Dermis blood vessel endothelial cell (primary cell): ENCODE measurements at regions not wholly inside any gene's neighbourhood (a gene's known extent, or its start where the extent isn't known, plus 50 kb on each side); places are given as distances from the start of the nearest gene placed in this dataset.

Experiments
- DNase-seq: peaks from one replicate; pipeline ENCODE4 v3.0.0; 2010

DNA sequence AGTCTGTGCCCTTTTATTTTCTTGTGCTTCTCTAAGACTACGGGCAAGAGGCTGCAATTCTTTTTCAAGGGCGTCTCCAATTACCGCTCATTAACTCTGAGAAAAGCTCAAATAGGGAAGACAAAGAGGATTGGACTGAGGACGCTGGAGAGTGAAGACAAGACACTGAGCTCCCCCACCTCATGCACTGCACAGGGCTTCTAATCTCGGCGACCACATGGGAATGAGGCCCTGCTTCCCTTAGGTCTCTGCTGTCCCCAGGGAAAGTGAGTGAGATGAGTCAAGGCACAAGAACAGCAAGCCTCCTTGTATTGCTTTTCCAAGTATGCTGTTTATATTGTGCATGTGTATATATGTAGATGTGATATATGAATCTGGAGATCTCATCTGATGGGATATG, 392.2 kb upstream of the CFAP20DC start:
- no peak for DNase-seq

DNA sequence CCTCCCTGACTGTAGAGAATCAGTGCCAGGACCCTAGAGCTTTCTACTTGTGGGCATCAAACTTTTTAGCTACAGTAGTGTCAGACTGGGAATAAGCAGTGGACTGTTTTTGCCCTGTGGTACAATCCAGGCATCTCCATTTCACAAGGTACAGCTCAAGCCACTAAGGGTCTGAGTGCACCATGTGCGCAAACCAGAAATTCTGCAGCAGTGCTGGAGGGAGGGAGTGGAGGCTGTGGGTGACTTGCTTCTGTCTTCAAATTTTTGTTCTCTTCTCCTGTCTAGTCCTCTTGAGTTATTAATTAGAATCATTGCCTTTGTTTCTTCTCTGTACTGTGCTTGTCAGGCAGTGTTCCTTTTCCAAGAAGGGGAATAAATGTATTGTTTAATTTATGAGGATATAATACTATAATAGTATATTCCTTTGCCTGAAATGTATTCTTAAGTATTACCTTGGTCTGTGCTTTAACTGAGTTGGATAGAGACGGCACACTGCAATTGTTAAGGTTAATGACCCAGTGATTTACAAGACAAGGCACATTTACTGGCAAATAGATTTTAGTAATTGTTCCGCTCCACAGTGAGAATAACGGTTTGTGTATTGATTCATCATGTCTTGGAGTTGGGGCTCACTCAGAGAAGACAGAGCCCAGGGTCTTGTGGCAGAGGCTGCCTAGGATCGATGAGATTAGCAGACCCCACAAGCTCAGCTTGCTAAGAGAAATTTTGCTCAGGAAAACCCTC, 390.6 kb upstream of the CFAP20DC start:
- no peak for DNase-seq

DNA sequence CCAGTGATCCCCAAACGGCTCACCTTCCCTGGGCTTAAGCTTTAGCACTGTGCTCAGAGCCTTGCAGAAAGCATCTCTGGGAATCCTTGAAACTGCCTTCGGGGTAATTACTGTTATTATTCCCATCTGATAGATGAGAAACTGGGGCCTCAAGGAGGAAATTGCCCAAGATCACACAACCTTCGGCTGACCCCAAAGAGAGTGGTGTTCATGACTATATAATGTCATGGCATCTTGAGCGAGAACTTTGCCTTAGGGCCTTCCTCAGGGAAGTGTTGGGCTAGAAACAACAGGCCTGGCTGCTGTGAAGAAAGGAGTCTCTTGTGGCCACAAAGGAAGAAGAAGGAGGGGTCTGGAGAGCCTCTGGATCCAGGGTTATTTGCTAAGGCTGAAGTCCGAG, 388.7 kb upstream of the CFAP20DC start:
- no peak for DNase-seq

DNA sequence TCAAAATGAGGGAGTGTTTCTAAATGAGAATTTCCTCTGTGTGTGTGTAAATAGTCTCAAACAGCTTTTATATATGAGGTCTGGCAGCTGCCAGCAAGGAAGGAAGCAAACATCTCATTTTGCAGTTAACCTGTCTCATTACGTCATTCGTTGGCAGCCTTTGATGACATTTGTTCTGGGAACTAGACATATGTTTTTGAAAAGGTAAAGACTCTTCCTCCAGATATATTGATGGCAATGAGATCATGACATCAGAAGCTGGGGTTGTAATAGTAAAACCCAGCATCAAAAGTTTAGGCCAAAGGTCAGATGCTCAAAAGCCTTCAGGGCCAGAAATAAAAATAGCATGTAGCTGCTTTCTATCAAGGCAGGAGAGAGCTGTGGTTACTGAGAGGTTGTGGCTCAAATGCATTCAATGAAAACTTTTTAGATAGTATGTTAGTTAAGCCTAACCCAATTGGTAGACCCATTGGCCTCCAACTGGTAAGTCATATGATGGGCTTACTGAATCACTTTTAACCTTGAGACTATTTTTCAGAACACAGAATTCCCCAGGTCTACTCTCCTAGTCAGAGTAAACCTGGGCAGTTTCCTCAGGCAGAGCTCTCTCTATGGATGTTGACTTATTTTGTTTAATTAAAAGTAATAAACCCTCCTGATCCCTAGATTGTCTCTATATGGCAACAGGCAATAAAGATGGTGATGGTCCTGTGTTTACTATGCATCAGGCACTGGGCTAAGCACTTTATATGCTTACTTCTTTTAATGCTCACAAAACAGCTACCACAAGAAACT, 386.5 kb upstream of the CFAP20DC start:
- DNase-seq = no peak

DNA sequence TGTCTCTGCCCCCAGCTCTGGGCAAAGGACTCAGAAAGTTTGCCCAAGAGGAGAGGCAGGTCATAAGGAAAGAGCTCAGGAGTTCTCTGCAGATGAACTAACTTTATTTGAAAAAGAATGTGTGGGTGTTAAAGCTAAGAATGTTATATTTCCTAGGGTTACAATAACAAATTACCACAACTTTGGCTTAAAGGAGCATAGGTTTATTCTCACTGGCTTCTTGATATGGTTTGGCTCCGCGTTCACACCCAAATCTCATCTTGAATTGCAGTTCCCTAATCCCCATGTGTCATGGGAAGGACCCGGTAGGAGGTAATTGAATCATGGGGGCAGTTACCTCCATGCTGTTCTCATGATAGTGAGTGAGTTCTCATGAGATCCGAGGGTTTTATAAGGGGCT, 383.7 kb upstream of the CFAP20DC start:
- DNase-seq = no peak

DNA sequence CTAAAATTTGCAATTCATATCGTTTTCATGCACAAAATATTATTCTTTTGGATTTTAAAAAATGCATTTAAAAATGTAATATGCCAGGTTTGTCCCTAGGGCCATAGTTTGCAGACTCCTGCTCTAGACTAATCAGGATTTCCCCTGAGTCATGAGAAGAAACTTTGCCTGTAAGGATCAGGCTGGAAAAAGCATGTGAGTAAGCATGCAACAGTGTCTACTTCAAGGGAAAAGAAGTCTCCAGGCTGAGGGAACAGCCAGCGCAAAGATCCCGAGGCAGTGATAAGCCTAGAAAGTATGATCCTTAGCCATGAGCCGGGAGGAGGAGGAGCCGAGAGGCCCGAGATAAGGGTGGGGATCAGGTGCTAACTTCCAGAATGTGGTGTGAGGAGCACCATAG, 382.8 kb upstream of the CFAP20DC start:
- DNase-seq = no peak

DNA sequence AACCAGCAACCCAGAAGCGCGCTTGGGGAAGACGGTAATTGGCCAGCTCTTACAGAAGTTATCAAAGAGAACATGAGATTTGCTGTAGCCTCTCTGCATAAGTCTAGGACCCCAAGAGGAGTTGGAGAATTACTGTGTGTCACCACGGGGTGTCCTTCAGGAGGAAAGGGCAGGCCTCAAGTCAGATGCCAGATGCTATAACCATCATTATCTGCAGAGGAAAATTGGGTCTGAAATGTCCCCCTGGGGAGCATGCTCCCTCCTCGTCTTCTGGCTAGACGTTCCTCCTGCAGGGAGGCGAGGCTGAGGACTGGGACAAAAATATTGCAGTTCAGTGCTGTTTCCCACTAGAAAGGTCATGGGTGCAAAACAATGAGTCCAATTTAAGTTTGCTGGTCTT, 380.5 kb upstream of the CFAP20DC start:
- no peak for DNase-seq

DNA sequence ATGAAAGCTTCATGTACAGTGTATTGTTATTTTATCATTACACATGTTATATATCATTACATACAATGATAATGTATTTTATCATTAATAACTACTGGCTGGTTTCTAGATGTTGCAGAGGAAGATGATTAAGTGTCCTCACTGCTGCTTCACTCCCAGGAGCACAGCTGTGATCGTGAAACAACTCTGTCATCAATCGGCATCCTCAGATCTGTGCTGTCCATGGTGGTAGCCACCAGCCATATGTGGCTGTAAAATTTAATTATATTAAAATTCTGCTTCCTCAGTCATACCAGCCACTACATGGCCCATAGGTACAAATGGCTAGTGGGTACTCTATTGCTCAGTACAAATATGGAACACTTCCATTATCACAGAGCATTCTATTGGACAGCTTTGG, 379.4 kb upstream of the CFAP20DC start:
- no peak for DNase-seq

DNA sequence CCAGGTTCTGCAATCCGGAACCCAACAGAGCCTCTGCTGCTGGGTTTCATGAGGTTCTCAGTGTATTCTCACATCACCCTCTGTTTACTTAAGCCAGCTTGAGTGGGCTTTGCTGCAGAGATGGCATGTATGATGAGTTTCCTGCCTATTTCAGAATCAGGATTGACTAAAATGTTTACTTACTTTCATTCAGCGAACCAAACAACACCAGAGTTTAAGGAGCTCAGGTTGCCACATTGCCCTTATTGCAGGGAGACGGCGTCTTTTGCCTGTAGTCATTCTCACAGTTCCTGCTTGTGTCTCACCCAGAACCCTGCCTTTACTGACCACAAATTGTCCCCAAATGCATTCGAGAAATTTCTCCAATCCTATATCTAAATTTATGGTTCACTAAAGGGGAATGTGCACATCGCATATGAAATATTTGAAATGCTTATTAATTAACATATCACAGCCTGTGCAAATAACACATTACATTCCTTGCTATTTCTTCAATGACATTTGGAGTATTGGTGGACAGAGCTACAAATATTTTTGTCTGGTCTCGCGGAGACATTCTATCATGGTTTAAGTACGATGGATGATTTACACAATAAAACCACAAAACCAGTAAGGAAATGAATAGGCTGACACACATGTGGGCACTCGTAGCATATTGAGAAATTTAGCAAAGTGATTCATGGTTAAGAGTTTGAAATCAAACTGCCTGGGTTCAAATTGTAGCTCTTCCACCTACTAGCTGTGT, 377.2 kb upstream of the CFAP20DC start:
- no peak for DNase-seq

DNA sequence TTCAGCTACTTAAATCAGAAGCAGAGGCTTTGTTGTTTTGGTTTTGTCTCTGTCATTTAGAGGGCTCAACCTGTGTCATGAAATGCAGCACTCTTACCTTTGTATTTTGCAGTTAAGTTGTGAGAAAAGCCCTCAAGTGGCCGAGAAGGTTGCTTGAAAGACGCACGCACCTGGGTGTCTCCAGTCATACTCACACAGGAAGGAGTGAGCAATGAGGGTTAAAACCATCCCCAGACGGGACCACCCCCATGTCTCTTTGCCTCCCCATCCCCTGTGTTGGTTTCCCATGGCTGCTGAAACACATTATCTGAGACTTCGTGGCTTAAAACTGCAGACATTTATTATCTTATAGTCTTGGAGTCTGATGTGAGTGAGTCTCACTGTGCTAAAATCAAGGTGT, 376.1 kb upstream of the CFAP20DC start:
- DNase-seq = no peak

DNA sequence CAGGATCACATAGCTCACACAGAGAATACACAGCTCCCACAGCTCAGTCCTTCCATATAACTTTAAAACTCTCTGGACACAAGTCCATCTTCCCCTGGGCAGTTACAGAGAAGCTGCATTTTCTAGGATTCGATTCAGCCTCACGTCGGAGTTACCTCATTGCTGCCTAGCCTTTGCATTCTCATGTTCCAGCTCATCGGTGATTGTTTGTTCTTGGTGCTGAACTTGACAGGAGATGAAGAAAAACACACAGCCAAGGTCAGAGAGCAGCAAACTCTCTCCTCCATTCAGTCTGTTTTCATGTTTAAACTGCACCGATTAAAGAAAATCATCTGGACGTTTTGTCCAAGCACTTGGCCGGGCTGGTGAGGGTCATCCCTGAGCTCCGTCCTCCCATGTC, 375.5 kb upstream of the CFAP20DC start:
- DNase-seq = no peak

DNA sequence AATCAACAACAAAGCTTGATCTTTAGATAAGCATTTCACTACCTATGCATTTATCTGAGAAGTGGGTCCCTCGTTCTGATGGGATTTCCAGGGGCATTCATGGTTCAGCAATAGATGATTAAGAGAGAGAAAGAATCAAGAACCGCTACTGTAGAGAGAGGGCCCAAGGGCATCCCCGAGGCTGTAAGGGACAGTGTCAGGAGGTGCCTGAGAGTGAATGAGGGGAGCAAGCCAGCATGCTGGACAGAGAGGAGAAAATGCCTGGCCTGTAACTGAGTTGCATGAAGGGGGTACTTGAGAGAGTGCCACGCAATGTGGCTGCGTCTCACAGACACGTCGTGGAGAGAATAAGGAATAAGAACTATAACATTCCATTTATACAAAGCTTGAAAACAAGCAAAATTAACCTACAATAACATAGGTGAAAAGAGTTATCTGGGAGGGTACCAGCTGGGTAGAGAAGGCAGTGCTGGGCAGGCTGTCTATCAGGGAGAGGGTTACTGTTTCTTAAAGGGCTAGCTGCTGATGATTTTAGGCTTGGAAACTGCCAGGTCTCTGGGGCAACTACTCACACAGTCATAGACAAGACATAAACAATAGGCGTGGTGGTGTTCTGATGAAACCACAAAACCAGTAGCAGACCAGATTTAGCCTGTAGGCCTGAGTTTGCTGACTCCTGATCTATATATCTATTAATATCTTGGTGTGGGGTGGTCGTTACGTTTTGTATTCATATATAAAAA, 374.6 kb upstream of the CFAP20DC start:
- no peak for DNase-seq

DNA sequence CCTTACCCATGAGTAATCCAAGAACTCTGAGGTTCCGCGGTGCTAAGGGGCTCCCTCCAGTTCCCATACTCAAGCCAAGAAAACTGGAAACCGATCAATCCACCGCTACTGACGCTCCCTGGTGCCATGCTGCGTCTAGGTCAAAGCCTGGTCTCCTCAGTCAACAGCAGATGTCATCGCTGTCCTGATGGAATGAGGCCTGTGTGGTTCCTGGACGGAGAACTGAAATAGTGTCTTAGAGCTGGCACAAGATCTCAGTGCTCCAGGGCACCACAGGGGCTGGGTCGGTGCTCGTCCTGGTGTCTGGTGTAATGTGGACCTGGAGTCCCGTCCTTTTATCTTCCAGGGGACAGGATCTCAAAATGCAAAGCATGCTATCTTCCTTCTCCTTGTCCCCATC, 373.9 kb upstream of the CFAP20DC start:
- DNase-seq = no peak

DNA sequence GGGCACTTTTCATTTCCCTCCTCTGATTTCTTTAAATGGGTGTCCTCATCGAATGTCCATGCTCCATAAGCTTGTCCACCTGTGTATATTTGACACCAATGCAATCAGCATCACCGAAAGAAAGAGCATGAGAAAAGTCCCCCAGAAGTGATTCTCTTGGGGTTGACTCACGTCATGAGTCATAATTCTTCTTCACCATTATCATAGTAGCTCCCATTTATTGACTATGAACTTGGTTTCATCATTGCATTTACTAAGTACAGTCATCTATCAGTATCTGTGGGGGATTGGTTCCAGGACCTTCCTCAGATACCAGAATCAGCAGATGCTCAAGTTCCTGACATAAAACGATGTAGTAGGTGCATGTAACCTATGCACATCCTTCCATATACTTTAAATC, 372.5 kb upstream of the CFAP20DC start:
- no peak for DNase-seq

DNA sequence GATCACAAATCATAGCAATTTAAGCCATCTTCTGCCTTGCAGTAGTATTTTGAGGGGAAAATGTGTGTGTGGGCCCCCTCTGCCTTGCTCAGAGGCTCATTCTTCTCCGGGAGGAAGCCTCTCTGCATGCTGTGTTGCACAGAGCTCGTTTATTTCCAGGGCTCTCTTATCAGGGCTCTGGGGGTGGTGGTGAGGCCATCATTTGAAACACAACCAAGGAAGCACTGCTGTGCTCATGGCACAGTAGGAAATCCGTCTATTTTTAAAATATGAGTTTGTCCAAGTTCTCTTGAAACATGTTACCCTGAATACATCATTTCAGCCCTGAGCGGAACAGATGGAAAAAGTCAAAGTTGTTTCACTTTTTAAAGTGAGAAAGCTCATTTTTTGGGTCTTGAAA, 369.0 kb upstream of the CFAP20DC start:
- no peak for DNase-seq

DNA sequence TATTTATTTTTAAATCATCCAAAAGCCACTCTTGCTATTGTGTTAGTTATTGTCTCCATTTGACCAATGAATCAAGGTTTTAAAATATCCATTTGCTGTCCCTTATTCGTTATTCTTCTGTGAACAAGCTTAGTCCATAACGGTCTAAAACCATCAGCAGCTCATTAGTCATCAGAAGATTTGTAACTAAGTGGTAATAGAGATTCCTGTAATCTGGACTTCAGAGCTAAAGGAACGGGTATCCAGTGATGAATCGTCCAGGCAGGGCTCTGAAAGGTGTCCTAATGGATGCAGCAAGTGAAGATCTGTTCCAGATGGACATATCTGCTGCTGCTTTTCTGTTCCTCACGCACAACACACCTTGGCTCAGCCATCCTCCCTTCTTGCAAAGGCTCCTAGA, 362.7 kb upstream of the CFAP20DC start:
- DNase-seq = no peak

DNA sequence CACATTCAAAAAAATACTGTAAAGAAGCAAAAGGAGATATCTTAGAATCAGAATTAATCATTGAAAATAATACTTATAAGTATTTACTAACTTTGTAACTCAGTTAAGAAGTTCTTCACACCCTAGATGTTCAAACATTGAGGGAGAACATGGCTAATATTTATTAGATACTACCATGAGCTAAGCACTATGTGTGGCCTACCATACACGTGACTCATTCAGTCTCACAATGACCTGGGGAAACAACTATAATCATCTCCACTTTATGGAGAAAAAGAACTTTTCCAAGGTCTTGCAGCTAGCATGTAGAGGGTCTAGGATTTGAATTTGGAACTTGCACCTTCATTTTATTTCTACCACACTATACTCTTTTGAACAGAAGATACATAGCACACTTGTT, 361.9 kb upstream of the CFAP20DC start:
- DNase-seq = no peak

DNA sequence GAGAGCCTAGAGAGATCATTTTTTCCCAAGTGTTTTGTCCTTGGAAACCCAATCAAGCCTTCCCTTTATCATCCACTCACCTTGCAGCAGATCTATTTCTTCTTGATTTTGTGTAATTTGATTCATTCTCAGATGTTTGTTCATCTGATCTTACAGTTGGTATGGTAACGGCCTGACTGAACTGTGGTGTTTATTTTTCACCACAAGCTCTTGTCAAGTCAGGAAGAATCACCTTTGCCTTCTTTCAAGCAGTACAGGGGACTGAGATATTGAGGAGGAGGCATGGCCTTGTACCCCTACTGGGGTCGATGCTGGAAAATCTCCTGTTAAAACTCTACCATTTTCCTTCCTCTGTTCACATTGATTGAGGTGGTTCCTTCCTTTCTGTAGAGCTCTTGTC, 361.4 kb upstream of the CFAP20DC start:
- no peak for DNase-seq

DNA sequence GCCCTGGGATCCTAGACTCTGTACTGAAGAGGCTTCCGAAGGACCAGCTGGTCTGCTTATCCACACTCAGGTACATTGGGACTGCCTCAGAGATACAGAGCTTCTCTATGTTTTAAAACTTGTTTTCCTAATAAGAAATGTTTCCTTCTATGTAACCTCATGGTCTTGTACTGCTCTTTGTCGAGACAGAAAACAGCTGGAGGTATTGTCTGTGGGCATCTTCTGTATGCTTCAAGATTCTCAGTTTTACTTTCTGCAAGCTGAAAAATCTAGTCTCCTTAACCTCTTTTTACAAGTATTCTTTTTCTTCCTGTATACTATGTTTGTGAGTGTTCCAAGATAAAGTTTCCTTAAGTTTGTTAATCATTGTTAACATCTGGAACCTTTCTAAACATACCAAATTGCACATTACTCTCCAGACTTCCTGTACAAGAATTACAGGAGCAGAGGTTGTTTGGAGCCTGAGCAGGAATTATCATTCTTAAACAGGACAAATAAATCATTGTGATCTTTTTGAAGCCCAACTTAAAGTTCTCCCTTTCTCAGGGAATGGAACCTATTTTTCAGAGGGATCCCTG, 358.3 kb upstream of the CFAP20DC start:
- DNase-seq = no peak

DNA sequence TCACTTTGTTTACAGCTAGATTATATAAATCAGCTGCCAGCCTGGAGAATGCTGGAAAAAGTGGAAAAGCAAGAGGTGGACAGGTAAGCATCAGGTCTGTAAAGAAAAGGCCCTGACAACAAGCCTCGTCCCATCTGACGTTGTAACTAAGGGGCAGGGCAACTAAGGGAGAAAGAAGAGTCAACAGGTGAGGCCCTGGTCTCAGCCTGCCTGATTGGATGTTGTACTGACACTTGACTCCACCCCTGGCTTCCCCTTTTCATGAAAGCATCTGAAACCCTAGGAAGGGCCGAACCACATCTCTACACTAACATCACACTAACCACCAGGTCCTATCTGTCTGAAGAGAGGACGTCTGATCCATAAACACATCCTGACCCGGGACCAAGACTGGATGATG, 357.6 kb upstream of the CFAP20DC start:
- DNase-seq = no peak

DNA sequence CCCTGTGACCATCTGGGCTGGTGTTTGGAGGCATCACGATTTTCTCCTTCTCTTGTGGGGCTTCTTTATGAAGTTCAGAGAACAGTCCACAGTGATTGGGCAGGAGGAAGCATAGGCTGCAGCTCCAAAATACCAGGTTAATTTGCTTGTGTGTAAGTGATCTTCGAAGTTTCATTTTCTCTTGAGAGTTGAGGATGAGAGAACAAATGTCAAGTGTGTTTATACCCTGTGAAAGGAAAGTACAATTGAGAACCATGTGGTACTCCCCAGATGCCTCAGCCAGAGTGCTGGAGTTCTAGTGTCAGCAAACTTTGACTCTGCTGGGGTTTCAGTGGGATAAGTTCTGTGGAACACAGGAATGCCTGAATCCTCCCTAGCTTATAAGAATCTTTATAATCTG, 357.1 kb upstream of the CFAP20DC start:
- DNase-seq = no peak

DNA sequence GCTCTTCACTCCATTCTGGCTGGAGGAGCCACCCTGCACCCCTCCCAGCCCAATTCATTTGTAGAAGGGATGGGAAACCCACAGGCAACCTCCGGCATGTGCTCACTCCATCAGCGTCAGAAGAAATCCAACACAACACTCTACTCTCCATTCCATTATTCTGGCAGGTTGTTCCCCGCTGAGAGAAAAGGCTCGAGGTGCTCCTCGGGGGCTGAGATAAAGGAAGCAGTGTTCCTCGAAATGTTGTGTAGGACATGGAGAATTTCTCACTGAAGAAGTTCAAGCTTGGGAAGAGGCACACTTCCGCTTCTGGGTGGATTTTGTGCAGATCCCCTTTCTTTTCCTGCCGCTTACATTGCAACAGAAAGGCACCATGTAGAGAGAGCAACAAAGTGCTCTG, 355.0 kb upstream of the CFAP20DC start:
- DNase-seq = no peak

DNA sequence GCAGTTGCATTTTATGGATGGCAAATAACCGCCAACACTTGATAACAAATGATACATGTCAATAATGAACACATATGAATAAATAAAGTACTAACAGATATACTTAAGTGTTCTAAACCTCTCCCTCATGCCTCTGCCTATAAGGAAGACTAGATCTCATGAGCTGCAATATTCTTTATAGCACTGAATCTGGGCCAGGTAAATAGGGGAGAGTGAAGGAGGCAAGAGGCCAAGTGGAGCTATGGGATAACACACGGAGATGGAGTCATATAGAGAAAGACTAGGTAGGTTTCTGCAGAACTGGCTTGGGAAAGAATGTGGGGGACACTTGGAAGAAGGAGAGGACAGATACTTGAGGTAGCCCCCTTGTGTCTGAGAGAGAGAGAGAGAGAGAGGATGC, 354.2 kb upstream of the CFAP20DC start:
- no peak for DNase-seq
